B cell (primary cell): ENCODE measurements at regions not wholly inside any gene's neighbourhood (a gene's known extent, or its start where the extent isn't known, plus 50 kb on each side); places are given as distances from the start of the nearest gene placed in this dataset.

Source experiments
- ATAC-seq: fragments of 200-7000 bp; cut with Tn5 transposase; one replicate; pipeline ENCODE4 v1.10.0; 2021; ENCODE audit warnings: low read depth, mild to moderate bottlenecking, moderate number of reproducible peaks, moderate library complexity
- CTCF ChIA-PET: fragments of 350-600 bp; sonication (Branson Sonifier 250); formaldehyde crosslinking; loops from one replicate; lab custom pipeline; 2021; ENCODE audit warnings: antibody characterized with exemption, inconsistent platforms; lab: Charles Lee
- POLR2A ChIA-PET: fragments of 350-600 bp; sonication (Branson Sonifier 250); formaldehyde crosslinking; loops from one replicate; lab custom pipeline; 2021; ENCODE audit warnings: antibody characterized with exemption; lab: Charles Lee
- DNase-seq: peaks from one replicate; pipeline ENCODE4 v3.0.0; 2013
- H2AFZ ChIP-seq: 2 replicates; pipeline ENCODE4 v1.6.1; 2012; ENCODE audit warnings: mild to moderate bottlenecking, low read depth, low read length; ENCODE audit not compliant: insufficient read depth, poor library complexity, severe bottlenecking
- H3K27ac ChIP-seq, 2 donors: 1 replicate in 1 of 2; 2 replicates in 1 of 2; pipeline ENCODE4 v1.5.1; 2012 to 2013; ENCODE audit warnings: low read length in 2 of 2, mild to moderate bottlenecking in 2 of 2, moderate library complexity in 1 of 2
- H3K27me3 ChIP-seq, 4 experiments: fragments of 200-600 bp in 1 of 4; sonication (generic) in 1 of 4; replicated peaks in 1 of 4; 1 replicate in 2 of 4; 2 replicates in 2 of 4; pipeline versions ENCODE4 v1.6.1 to v1.7.0; 2013 to 2016; ENCODE audit warnings: low read length in 3 of 4, mild to moderate bottlenecking in 2 of 4, mixed read lengths in 1 of 4, moderate library complexity in 1 of 4; ENCODE audit not compliant: insufficient read depth in 4 of 4, control insufficient read depth in 3 of 4; ENCODE audit errors: control extremely low read depth in 1 of 4
- H3K36me3 ChIP-seq, 2 experiments: replicated peaks in 1 of 2; 1 replicate in 1 of 2; 2 replicates in 1 of 2; pipeline versions ENCODE4 v1.6.1 to v1.7.1; 2013; ENCODE audit warnings: low read length in 1 of 2; ENCODE audit not compliant: insufficient read depth in 2 of 2, control insufficient read depth in 1 of 2; ENCODE audit errors: control extremely low read depth in 1 of 2, extremely low read depth in 1 of 2
- H3K4me1 ChIP-seq, 2 donors: fragments of 200-600 bp in 1 of 2; sonication (generic) in 1 of 2; 1 replicate in 1 of 2; 2 replicates in 1 of 2; pipeline versions ENCODE4 v1.5.1 to v1.6.1; 2013 to 2017; ENCODE audit warnings: low read length in 2 of 2; ENCODE audit not compliant: control insufficient read depth in 2 of 2, insufficient read depth in 2 of 2
- H3K4me2 ChIP-seq: replicated peaks from 2 replicates; pipeline ENCODE3; 2012; ENCODE audit warnings: mild to moderate bottlenecking, low read depth, low read length; ENCODE audit not compliant: poor library complexity, severe bottlenecking
- H3K4me3 ChIP-seq, 5 experiments: fragments of 200-600 bp in 1 of 5; sonication (generic) in 1 of 5; 1 replicate in 3 of 5; 2 replicates in 2 of 5; pipeline versions ENCODE4 v1.5.1 to v1.7.0; 2011 to 2016; ENCODE audit warnings: low read length in 4 of 5, mild to moderate bottlenecking in 4 of 5, low read depth in 2 of 5, control low read depth in 1 of 5, moderate library complexity in 1 of 5; ENCODE audit not compliant: insufficient read depth in 1 of 5; ENCODE audit errors: control extremely low read depth in 1 of 5, extremely low read depth in 1 of 5
- H3K79me2 ChIP-seq: fragments of 200-600 bp; sonication (generic); one replicate; pipeline ENCODE4 v1.6.0; 2016; ENCODE audit warnings: low read length; ENCODE audit not compliant: control insufficient read depth, insufficient read depth
- H3K9ac ChIP-seq: fragments of 200-600 bp; sonication (generic); 2 replicates; pipeline ENCODE4 v1.6.1; 2017; ENCODE audit warnings: mild to moderate bottlenecking, low read length, moderate library complexity
- H3K9me3 ChIP-seq, 3 donors: one replicate each; pipeline versions ENCODE4 v1.6.1 to v1.7.1; 2013; ENCODE audit warnings: low read length in 2 of 3; ENCODE audit not compliant: control insufficient read depth in 2 of 3, insufficient read depth in 1 of 3; ENCODE audit errors: control extremely low read depth in 1 of 3
- H4K20me1 ChIP-seq: 2 replicates; pipeline ENCODE4 v1.6.0; 2012; ENCODE audit warnings: mild to moderate bottlenecking, low read length; ENCODE audit not compliant: insufficient read depth, control insufficient read depth, poor library complexity, severe bottlenecking
- H3K27ac Mint-ChIP-seq: one replicate; pipeline ENCODE4 v1.8.0; 2021; ENCODE audit warnings: mixed read lengths
- H3K27me3 Mint-ChIP-seq: one replicate; pipeline ENCODE4 v1.8.0; 2021; ENCODE audit warnings: mixed read lengths
- H3K4me1 Mint-ChIP-seq: one replicate; pipeline ENCODE4 v1.8.0; 2021; ENCODE audit warnings: mixed read lengths
- H3K4me3 Mint-ChIP-seq: one replicate; pipeline ENCODE4 v1.8.0; 2021; ENCODE audit warnings: mixed read lengths
- H3K9me3 Mint-ChIP-seq: one replicate; pipeline ENCODE4 v1.8.0; 2022; ENCODE audit warnings: mixed read lengths; ENCODE audit not compliant: insufficient read depth
- EZH2 ChIP-seq: IDR thresholded peaks from 2 replicates; pipeline ENCODE4 v1.6.1; 2012; ENCODE audit warnings: borderline replicate concordance, low read depth, mild to moderate bottlenecking, moderate library complexity, low read length; ENCODE audit not compliant: insufficient read depth, poor library complexity, severe bottlenecking
- WGBS: methylation state at CpG from one replicate; pipeline ENCODE4 v1.1.5; 2013; ENCODE audit warnings: missing lambda C conversion rate; ENCODE audit not compliant: insufficient coverage; 5-methylcytosine and 5-hydroxymethylcytosine counted together
- intact Hi-C: fragments of 100-400 bp; cut with micrococcal nuclease; formaldehyde crosslinking; loops from one replicate; pipeline ENCODE4 v1.10.0; 2022
- TF ChIP-seq, protein P1 (sequence below): fragments of 200-600 bp; IDR thresholded peaks from one replicate; pipeline ENCODE4 v1.8.0; 2022; ENCODE audit warnings: antibody characterized with exemption, mild to moderate bottlenecking

- H3K9ac ChIP-seq, result no peak overlapping the region
- no peaks in the 10 kb centered on the region for H3K4me1 ChIP-seq
- no peaks in the 10 kb centered on the region for H3K9me3 ChIP-seq
- POLR2A ChIA-PET, result no interaction called here
- H2AFZ ChIP-seq, result no peak overlapping the region
- H3K79me2 ChIP-seq, result no peaks in the 10 kb centered on the region
- Mint-ChIP-seq H3K27me3 (no peaks in the 10 kb centered on the region), H3K9me3 (peaks cover 2% of the 10 kb centered on the region), H3K4me1 (no peaks in the 10 kb centered on the region), H3K4me3 (no peak overlapping the region), H3K27ac (no peak overlapping the region)
- WGBS, result no CpG with 5 or more reads among the region's 4 CpGs
- H4K20me1 ChIP-seq, result no peaks in the 10 kb centered on the region
- H3K36me3 ChIP-seq, result no peaks in the 10 kb centered on the region
- ATAC-seq (no peak), DNase-seq (no peak)
- TF ChIP-seq, protein P1, sequence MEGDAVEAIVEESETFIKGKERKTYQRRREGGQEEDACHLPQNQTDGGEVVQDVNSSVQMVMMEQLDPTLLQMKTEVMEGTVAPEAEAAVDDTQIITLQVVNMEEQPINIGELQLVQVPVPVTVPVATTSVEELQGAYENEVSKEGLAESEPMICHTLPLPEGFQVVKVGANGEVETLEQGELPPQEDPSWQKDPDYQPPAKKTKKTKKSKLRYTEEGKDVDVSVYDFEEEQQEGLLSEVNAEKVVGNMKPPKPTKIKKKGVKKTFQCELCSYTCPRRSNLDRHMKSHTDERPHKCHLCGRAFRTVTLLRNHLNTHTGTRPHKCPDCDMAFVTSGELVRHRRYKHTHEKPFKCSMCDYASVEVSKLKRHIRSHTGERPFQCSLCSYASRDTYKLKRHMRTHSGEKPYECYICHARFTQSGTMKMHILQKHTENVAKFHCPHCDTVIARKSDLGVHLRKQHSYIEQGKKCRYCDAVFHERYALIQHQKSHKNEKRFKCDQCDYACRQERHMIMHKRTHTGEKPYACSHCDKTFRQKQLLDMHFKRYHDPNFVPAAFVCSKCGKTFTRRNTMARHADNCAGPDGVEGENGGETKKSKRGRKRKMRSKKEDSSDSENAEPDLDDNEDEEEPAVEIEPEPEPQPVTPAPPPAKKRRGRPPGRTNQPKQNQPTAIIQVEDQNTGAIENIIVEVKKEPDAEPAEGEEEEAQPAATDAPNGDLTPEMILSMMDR, result no peak
- TF ChIP-seq EZH2, result no peak
- intact Hi-C loops, result no loop called here
- H3K27ac ChIP-seq, result no peak overlapping the region
- H3K4me2 ChIP-seq, result no peak overlapping the region
- H3K4me3 ChIP-seq, result no peak overlapping the region
- H3K27me3 ChIP-seq, result no peaks in the 10 kb centered on the region
- CTCF ChIA-PET, result no interaction called here
These were observed 589.9 kb upstream of the ADGRB3 start for GRCh38 chr6:68045193-68045592.

- H3K9ac ChIP-seq, result no peak overlapping the region
- CTCF ChIA-PET, result no interaction called here
- intact Hi-C loops, result no loop called here
- H3K4me2 ChIP-seq, result no peak overlapping the region
- no peak overlapping the region for H3K27ac ChIP-seq
- Mint-ChIP-seq H3K9me3 (peaks cover 2% of the 10 kb centered on the region), H3K4me1 (no peaks in the 10 kb centered on the region), H3K4me3 (no peak overlapping the region), H3K27me3 (no peaks in the 10 kb centered on the region), H3K27ac (no peak overlapping the region)
- H3K36me3 ChIP-seq, result no peaks in the 10 kb centered on the region
- no peak for DNase-seq
- no peaks in the 10 kb centered on the region for H4K20me1 ChIP-seq
- no peaks in the 10 kb centered on the region for H3K27me3 ChIP-seq
- no peak for TF ChIP-seq EZH2
- TF ChIP-seq, protein P1, result no peak
- no peak overlapping the region for H3K4me3 ChIP-seq
- H2AFZ ChIP-seq, result no peak overlapping the region
- POLR2A ChIA-PET, result no interaction called here
- no peaks in the 10 kb centered on the region for H3K4me1 ChIP-seq
- ATAC-seq, result no peak
- no peaks in the 10 kb centered on the region for H3K9me3 ChIP-seq
- H3K79me2 ChIP-seq, result no peaks in the 10 kb centered on the region
These were observed 590.8 kb upstream of the ADGRB3 start for GRCh38 chr6:68044264-68044663.
